IMR-90 (cell line): ENCODE measurements at regions not wholly inside any gene's neighbourhood (a gene's known extent, or its start where the extent isn't known, plus 50 kb on each side); places are given as distances from the start of the nearest gene placed in this dataset.

Experiments used
- ATAC-seq: fragments of 200-7000 bp; cut with Tn5 transposase; 2 replicates; pipeline ENCODE4 v1.9.1; 2020; ENCODE audit warnings: low read depth, mild to moderate bottlenecking, moderate library complexity
- BruUV-seq: library from RNA; stranded (reverse); fragments of 400-500 nt; replicated peaks from 2 replicates; lab custom pipeline; 2021; lab: Mats Ljungman, UMichigan
- CTCF ChIA-PET: fragments of 300-600 bp; formaldehyde crosslinking; extraction: SDS; loops from one replicate; lab custom pipeline; 2021; ENCODE audit warnings: antibody characterized with exemption; lab: Yijun Ruan, JAX
- POLR2A ChIA-PET: fragments of 300-600 bp; sonication (Branson Sonifier 250); formaldehyde crosslinking; loops from one replicate; lab custom pipeline; 2022; ENCODE audit warnings: antibody characterized with exemption; ENCODE audit not compliant: unreplicated experiment; lab: Charles Lee
- DNase-seq: peaks from one replicate; pipeline ENCODE4 v3.0.0; 2013
- H2AFZ ChIP-seq: replicated peaks from 2 replicates; pipeline ENCODE3; 2013; ENCODE audit warnings: low read length, mild to moderate bottlenecking; ENCODE audit not compliant: poor library complexity
- H2AK5ac ChIP-seq: 2 replicates; pipeline ENCODE4 v1.6.1; 2013; ENCODE audit warnings: low read depth, low read length, inconsistent platforms
- H2AK9ac ChIP-seq: replicated peaks from 2 replicates; pipeline ENCODE3; 2013; ENCODE audit warnings: mild to moderate bottlenecking, low read depth, low read length, moderate library complexity; ENCODE audit not compliant: poor library complexity
- H2BK120ac ChIP-seq: 2 replicates; pipeline ENCODE4 v1.6.1; 2013; ENCODE audit warnings: low read depth, low read length, inconsistent platforms
- H2BK15ac ChIP-seq: 3 replicates; pipeline ENCODE4 v1.6.1; 2013; ENCODE audit warnings: low read depth, low read length, inconsistent platforms
- H2BK20ac ChIP-seq: 2 replicates; pipeline ENCODE4 v1.6.1; 2013; ENCODE audit warnings: low read depth, mild to moderate bottlenecking, inconsistent platforms, low read length, moderate library complexity
- H2BK5ac ChIP-seq: 2 replicates; pipeline ENCODE4 v1.6.1; 2013; ENCODE audit warnings: mild to moderate bottlenecking, low read depth, low read length, inconsistent platforms; ENCODE audit not compliant: poor library complexity, severe bottlenecking
- H3K14ac ChIP-seq: replicated peaks from 2 replicates; pipeline ENCODE4 v1.6.1; 2013; ENCODE audit warnings: low read depth, low read length, inconsistent platforms
- H3K18ac ChIP-seq: 2 replicates; pipeline ENCODE4 v1.6.1; 2013; ENCODE audit warnings: low read depth, low read length, control low read depth
- H3K23ac ChIP-seq: 2 replicates; pipeline ENCODE4 v1.6.1; 2013; ENCODE audit warnings: low read depth, low read length, inconsistent platforms
- H3K27ac ChIP-seq: 2 replicates; pipeline ENCODE4 v1.5.1; 2013; ENCODE audit warnings: mild to moderate bottlenecking, control low read depth, low read length; ENCODE audit not compliant: insufficient read depth
- H3K27me3 ChIP-seq: 2 replicates; pipeline ENCODE4 v1.6.1; 2013; ENCODE audit warnings: low read length; ENCODE audit not compliant: control insufficient read depth, insufficient read depth
- H3K36me3 ChIP-seq: 2 replicates; pipeline ENCODE4 v1.6.1; 2013; ENCODE audit warnings: low read length, mixed read lengths; ENCODE audit not compliant: control insufficient read depth, insufficient read depth
- H3K4ac ChIP-seq: 2 replicates; pipeline ENCODE4 v1.6.1; 2013; ENCODE audit warnings: low read depth, low read length, inconsistent platforms
- H3K4me1 ChIP-seq: 2 replicates; pipeline ENCODE4 v1.6.1; 2013; ENCODE audit warnings: low read length, mixed read lengths; ENCODE audit not compliant: control insufficient read depth, insufficient read depth
- H3K4me2 ChIP-seq: 2 replicates; pipeline ENCODE4 v1.6.1; 2013; ENCODE audit warnings: low read depth, mild to moderate bottlenecking, control low read depth, low read length, moderate library complexity
- H3K4me3 ChIP-seq: 2 replicates; pipeline ENCODE4 v1.5.1; 2013; ENCODE audit warnings: low read depth, mild to moderate bottlenecking, control low read depth, low read length, moderate library complexity; ENCODE audit not compliant: insufficient read depth
- H3K56ac ChIP-seq: 2 replicates; pipeline ENCODE4 v1.6.1; 2013; ENCODE audit warnings: low read length, inconsistent platforms; ENCODE audit not compliant: insufficient read depth; ENCODE audit errors: extremely low read depth
- H3K79me1 ChIP-seq, 2 experiments: 2 replicates each; pipeline ENCODE4 v1.6.1; 2013; ENCODE audit warnings: low read length in 2 of 2, inconsistent platforms in 1 of 2, low read depth in 1 of 2
- H3K9ac ChIP-seq: 2 replicates; pipeline ENCODE4 v1.6.1; 2013; ENCODE audit warnings: low read depth, low read length, control low read depth
- H3K9me1 ChIP-seq: 2 replicates; pipeline ENCODE4 v1.6.1; 2013; ENCODE audit warnings: low read length, inconsistent platforms; ENCODE audit not compliant: insufficient read depth
- H3K9me3 ChIP-seq: 2 replicates; pipeline ENCODE4 v1.6.1; 2013; ENCODE audit warnings: low read length; ENCODE audit not compliant: control insufficient read depth, insufficient read depth
- H4K20me1 ChIP-seq: 2 replicates; pipeline ENCODE4 v1.6.1; 2013; ENCODE audit warnings: low read length, inconsistent platforms; ENCODE audit not compliant: insufficient read depth
- H4K5ac ChIP-seq: 2 replicates; pipeline ENCODE4 v1.6.1; 2013; ENCODE audit warnings: mild to moderate bottlenecking, low read depth, low read length, control low read depth
- H4K8ac ChIP-seq, 2 experiments: 2 replicates each; pipeline ENCODE4 v1.6.1; 2013; ENCODE audit warnings: low read depth in 2 of 2, low read length in 2 of 2, control low read depth in 1 of 2, inconsistent platforms in 1 of 2
- H4K91ac ChIP-seq: 2 replicates; pipeline ENCODE4 v1.6.1; 2013; ENCODE audit warnings: low read depth, low read length, inconsistent platforms; ENCODE audit not compliant: insufficient read depth
- BHLHE40 ChIP-seq: fragments of 150-350 bp; IDR thresholded peaks from 2 replicates; pipeline ENCODE4 v1.6.1; 2016; ENCODE audit warnings: mild to moderate bottlenecking, low read depth, low read length
- ELK1 ChIP-seq: fragments of 150-350 bp; IDR thresholded peaks from 2 replicates; pipeline ENCODE4 v1.6.1; 2016; ENCODE audit warnings: low read depth, mild to moderate bottlenecking, low read length, moderate library complexity, borderline replicate concordance
- MXI1 ChIP-seq: IDR thresholded peaks from 2 replicates; pipeline ENCODE4 v1.6.1; 2012; ENCODE audit warnings: low read depth, mild to moderate bottlenecking, low read length, moderate library complexity, borderline replicate concordance
- POLR2A ChIP-seq: IDR thresholded peaks from 2 replicates; pipeline ENCODE4 v1.6.1; 2012; ENCODE audit warnings: mild to moderate bottlenecking, low read depth, low read length
- RFX5 ChIP-seq: IDR thresholded peaks from 2 replicates; pipeline ENCODE4 v1.8.0; 2012; ENCODE audit warnings: low read depth, mild to moderate bottlenecking, low read length, moderate library complexity
- SMC3 ChIP-seq: fragments of 150-350 bp; IDR thresholded peaks from 2 replicates; pipeline ENCODE4 v1.6.1; 2016; ENCODE audit warnings: low read depth, mild to moderate bottlenecking, antibody characterized with exemption, low read length, moderate library complexity
- USF2 ChIP-seq: fragments of 150-350 bp; IDR thresholded peaks from 2 replicates; pipeline ENCODE4 v1.6.1; 2017; ENCODE audit warnings: mild to moderate bottlenecking, antibody characterized with exemption, low read length, low read depth
- WGBS, 2 experiments: methylation state at CpG; one replicate each; pipeline versions ENCODE4 v1.1.5 to v1.1.7; 2013; ENCODE audit warnings: missing lambda C conversion rate in 2 of 2; ENCODE audit not compliant: insufficient read length in 1 of 2; ENCODE audit errors: extremely low coverage in 2 of 2; 5-methylcytosine and 5-hydroxymethylcytosine counted together
- dilution Hi-C: fragments of 300-500 bp; cut with HindIII; formaldehyde crosslinking; loops from one replicate; pipeline ENCODE4 v1.14.3; 2018; ENCODE audit warnings: low sequenced_read_pairs; ENCODE audit not compliant: unreplicated experiment
- in situ Hi-C: fragments of 300-500 bp; cut with MboI; formaldehyde crosslinking; loops from 3 replicates; pipeline ENCODE4 v1.14.3; 2019; ENCODE audit warnings: low sequenced_read_pairs, inconsistent platforms, mixed read lengths
- intact Hi-C: fragments of 100-400 bp; cut with micrococcal nuclease; formaldehyde crosslinking; loops from 2 replicates; pipeline ENCODE4 v1.10.0; 2022

- DNase-seq (no peak), ATAC-seq (no peak)
- H3K27me3 ChIP-seq, result no peaks in the 10 kb centered on the region
- no peak overlapping the region for H3K56ac ChIP-seq
- WGBS, 2 experiments, result no CpG with 5 or more reads among the region's 2 CpGs
- intact Hi-C loops (no loop called here), dilution Hi-C loops (no loop called here), in situ Hi-C loops (no loop called here)
- no peak overlapping the region for H3K18ac ChIP-seq
- no peaks in the 10 kb centered on the region for H3K9me1 ChIP-seq
- no peak overlapping the region for H4K5ac ChIP-seq
- H2BK20ac ChIP-seq, result no peak overlapping the region
- no peak overlapping the region for H2AFZ ChIP-seq
- no peaks in the 10 kb centered on the region for H3K4me1 ChIP-seq
- no peak overlapping the region for H2BK5ac ChIP-seq
- H3K4me2 ChIP-seq, result no peak overlapping the region
- TF ChIP-seq BHLHE40, result no peak
- no peak for TF ChIP-seq SMC3
- no peak for TF ChIP-seq RFX5
- no peak for TF ChIP-seq POLR2A
- no peak for TF ChIP-seq ELK1
- no peak for TF ChIP-seq MXI1
- no peak for TF ChIP-seq USF2
- H4K8ac ChIP-seq, result no peak overlapping the region
- H3K36me3 ChIP-seq, result no peaks in the 10 kb centered on the region
- no peak overlapping the region for H3K23ac ChIP-seq
- H2AK5ac ChIP-seq, result no peak overlapping the region
- POLR2A ChIA-PET, result no interaction called here
- H3K9ac ChIP-seq, result no peak overlapping the region
- no peak overlapping the region for H3K27ac ChIP-seq
- no peak overlapping the region for H3K4ac ChIP-seq
- no peak overlapping the region for H2BK120ac ChIP-seq
- BruUV-seq, result no TSS peak
- H4K91ac ChIP-seq, result no peak overlapping the region
- H3K9me3 ChIP-seq, result no peaks in the 10 kb centered on the region
- H4K20me1 ChIP-seq, result no peaks in the 10 kb centered on the region
- no peak overlapping the region for H2BK15ac ChIP-seq
- no peaks in the 10 kb centered on the region for H3K79me1 ChIP-seq
- H3K14ac ChIP-seq, result no peak overlapping the region
- no peak overlapping the region for H2AK9ac ChIP-seq
- no peak overlapping the region for H3K4me3 ChIP-seq
- CTCF ChIA-PET, result no interaction called here
Measured at GRCh38 chr13:108455320-108455719, 174.1 kb upstream of the MYO16 start.
